Upper lobe of left lung (tissue), 6 donors: ENCODE measurements at regions not wholly inside any gene's neighbourhood (a gene's known extent, or its start where the extent isn't known, plus 50 kb on each side); places are given as distances from the start of the nearest gene placed in this dataset.

Source experiments
- ATAC-seq, 2 donors: fragments of 200-7000 bp; cut with Tn5 transposase; one replicate each; pipeline ENCODE4 v1.9.1; 2022; ENCODE audit warnings: mild to moderate bottlenecking in 2 of 2, moderate library complexity in 2 of 2; ENCODE audit not compliant: low FRiP score in 2 of 2
- DNase-seq, 2 donors: peaks; one replicate each; pipeline ENCODE4 v3.0.0-alpha.2; 2019 to 2020
- H3K27ac ChIP-seq, 4 donors: fragments of 200-600 bp; sonication (generic); one replicate each; pipeline ENCODE4 v1.5.1; 2016 to 2019
- H3K27me3 ChIP-seq, 4 donors: fragments of 200-600 bp; sonication (generic); one replicate each; pipeline ENCODE4 v1.5.1; 2017 to 2019
- H3K36me3 ChIP-seq, 4 donors: fragments of 200-600 bp; sonication (generic); one replicate each; pipeline ENCODE4 v1.5.1; 2016 to 2019
- H3K4me1 ChIP-seq, 4 donors: fragments of 200-600 bp; sonication (generic); one replicate each; pipeline ENCODE4 v1.5.1; 2018 to 2019
- H3K4me3 ChIP-seq, 4 donors: fragments of 200-600 bp; sonication (generic); one replicate each; pipeline ENCODE4 v1.5.1; 2017 to 2019; ENCODE audit warnings: mild to moderate bottlenecking in 2 of 4, moderate library complexity in 1 of 4
- H3K9me3 ChIP-seq, 4 donors: fragments of 200-600 bp; sonication (generic); one replicate each; pipeline ENCODE4 v1.5.1; 2018 to 2019
- EP300 ChIP-seq, 4 donors: sonication (generic); formaldehyde crosslinking; IDR thresholded peaks; one replicate each; pipeline ENCODE4 v1.5.1; 2017; ENCODE audit warnings: antibody characterized with exemption in 4 of 4, control low read depth in 2 of 4
- POLR2A ChIP-seq, 4 donors: fragments of 450-650 bp; IDR thresholded peaks; one replicate each; pipeline ENCODE4 v1.5.1; 2016 to 2017; ENCODE audit warnings: antibody characterized with exemption in 4 of 4, mild to moderate bottlenecking in 2 of 4
- POLR2AphosphoS5 ChIP-seq, 2 donors: sonication (generic); formaldehyde crosslinking; IDR thresholded peaks; one replicate each; pipeline ENCODE4 v1.5.1; 2017; ENCODE audit warnings: antibody characterized with exemption in 2 of 2
- WGBS, 2 donors: methylation state at CpG; one replicate each; pipeline ENCODE4 v1.1.5; 2017 to 2018; 5-methylcytosine and 5-hydroxymethylcytosine counted together
- TF ChIP-seq, protein P1 (sequence below), 6 experiments: fragments of 450-650 bp in 4 of 6; fragments of 200-600 bp in 2 of 6; sonication (generic) in 2 of 6; IDR thresholded peaks; one replicate each; pipeline ENCODE4 v1.5.1; 2016 to 2019; ENCODE audit warnings: antibody characterized with exemption in 6 of 6
- donor health status: DM: no; HTN: no; CAD: no; lungs with moderate emphysema.
- donor health status: DM: no; HTN: yes; CAD: no; lungs with severe emphysema.

DNA sequence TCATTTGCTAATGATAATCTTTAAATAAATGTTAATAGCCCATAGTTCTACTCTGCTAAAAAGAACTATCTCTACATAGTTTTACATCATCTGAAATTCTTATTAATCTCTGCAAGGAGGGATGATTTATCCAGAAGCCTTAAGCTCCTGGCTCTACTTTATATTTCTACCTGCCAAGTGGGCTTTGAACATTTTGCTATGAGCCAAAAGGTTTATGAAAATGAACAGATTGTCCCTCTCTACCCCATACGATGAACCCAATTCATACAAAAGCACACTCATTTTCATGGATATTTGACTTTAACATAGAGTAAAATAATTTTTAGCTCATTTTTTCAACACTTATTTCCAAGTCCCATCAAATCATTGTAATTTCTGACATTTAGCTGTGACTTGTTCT lies 611.0 kb downstream of the NSUN3 start:
- WGBS, 2 donors, result 91 to 95% methylated on average over 1 of the region's 1 CpG
- Histone ChIP-seq H3K27ac (no peak overlapping the region), H3K36me3 (no peaks in the 10 kb centered on the region), H3K4me3 (no peak overlapping the region), H3K4me1 (no peaks in the 10 kb centered on the region), H3K27me3 (no peaks in the 10 kb centered on the region), H3K9me3 (peaks cover 0 to 13% (median 0%) of the 10 kb centered on the region in 4 donors)
- TF ChIP-seq, protein P1, sequence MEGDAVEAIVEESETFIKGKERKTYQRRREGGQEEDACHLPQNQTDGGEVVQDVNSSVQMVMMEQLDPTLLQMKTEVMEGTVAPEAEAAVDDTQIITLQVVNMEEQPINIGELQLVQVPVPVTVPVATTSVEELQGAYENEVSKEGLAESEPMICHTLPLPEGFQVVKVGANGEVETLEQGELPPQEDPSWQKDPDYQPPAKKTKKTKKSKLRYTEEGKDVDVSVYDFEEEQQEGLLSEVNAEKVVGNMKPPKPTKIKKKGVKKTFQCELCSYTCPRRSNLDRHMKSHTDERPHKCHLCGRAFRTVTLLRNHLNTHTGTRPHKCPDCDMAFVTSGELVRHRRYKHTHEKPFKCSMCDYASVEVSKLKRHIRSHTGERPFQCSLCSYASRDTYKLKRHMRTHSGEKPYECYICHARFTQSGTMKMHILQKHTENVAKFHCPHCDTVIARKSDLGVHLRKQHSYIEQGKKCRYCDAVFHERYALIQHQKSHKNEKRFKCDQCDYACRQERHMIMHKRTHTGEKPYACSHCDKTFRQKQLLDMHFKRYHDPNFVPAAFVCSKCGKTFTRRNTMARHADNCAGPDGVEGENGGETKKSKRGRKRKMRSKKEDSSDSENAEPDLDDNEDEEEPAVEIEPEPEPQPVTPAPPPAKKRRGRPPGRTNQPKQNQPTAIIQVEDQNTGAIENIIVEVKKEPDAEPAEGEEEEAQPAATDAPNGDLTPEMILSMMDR (IDR thresholded peaks at IDR 0.05), result no peak
- TF ChIP-seq POLR2A (IDR thresholded peaks at IDR 0.05) (no peak), EP300 (IDR thresholded peaks at IDR 0.05) (no peak), POLR2AphosphoS5 (IDR thresholded peaks at IDR 0.05) (no peak)
- DNase-seq (no peak), ATAC-seq (no peak)

DNA sequence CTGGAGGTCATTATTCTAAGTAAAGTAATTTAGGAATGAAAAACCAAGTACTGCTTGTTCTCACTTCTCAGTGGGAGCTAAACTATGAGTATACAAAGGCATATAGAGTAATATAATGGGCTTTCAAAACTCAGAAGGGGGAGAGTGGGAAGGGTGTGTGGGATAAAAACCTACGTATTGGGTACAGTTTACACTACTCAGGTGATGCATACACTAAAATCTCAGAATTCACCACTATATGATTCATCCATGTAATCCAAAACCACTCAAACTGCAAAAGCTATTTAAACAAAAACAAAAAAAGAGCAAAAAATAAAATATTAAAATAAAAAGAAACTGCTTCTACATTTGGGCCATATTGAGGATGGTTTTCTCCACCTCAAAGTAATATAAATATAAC lies 623.3 kb downstream of the NSUN3 start:
- no peak overlapping the region for H3K27ac ChIP-seq
- H3K36me3 ChIP-seq, result no peaks in the 10 kb centered on the region
- no peak overlapping the region for H3K4me3 ChIP-seq
- 63 to 71% methylated on average over 1 of the region's 1 CpG for WGBS, 2 donors
- ATAC-seq (no peak), DNase-seq (no peak)
- peaks cover 0 to 6% (median under 1%) of the 10 kb centered on the region in 4 donors for H3K9me3 ChIP-seq
- no peaks in the 10 kb centered on the region for H3K4me1 ChIP-seq
- TF ChIP-seq POLR2AphosphoS5 (IDR thresholded peaks at IDR 0.05) (no peak), EP300 (IDR thresholded peaks at IDR 0.05) (no peak), POLR2A (IDR thresholded peaks at IDR 0.05) (no peak)
- TF ChIP-seq, protein P1 (IDR thresholded peaks at IDR 0.05), result no peak
- no peaks in the 10 kb centered on the region for H3K27me3 ChIP-seq

- WGBS, 2 donors, result 42 to 44% methylated on average over 5 of the region's 5 CpGs
- ATAC-seq, result no peak
- Histone ChIP-seq H3K27ac (no peak overlapping the region), H3K36me3 (no peaks in the 10 kb centered on the region), H3K4me3 (no peak overlapping the region), H3K27me3 (no peaks in the 10 kb centered on the region), H3K9me3 (no peaks in the 10 kb centered on the region), H3K4me1 (no peaks in the 10 kb centered on the region)
- TF ChIP-seq, protein P1 (IDR thresholded peaks at IDR 0.05), result no peak
- no peak for TF ChIP-seq EP300 (IDR thresholded peaks at IDR 0.05)
- no peak for TF ChIP-seq POLR2AphosphoS5 (IDR thresholded peaks at IDR 0.05)
- no peak for TF ChIP-seq POLR2A (IDR thresholded peaks at IDR 0.05)
- no peak for DNase-seq
Measured at GRCh38 chr3:94693997-94694640, 631.3 kb downstream of the NSUN3 start.

DNA sequence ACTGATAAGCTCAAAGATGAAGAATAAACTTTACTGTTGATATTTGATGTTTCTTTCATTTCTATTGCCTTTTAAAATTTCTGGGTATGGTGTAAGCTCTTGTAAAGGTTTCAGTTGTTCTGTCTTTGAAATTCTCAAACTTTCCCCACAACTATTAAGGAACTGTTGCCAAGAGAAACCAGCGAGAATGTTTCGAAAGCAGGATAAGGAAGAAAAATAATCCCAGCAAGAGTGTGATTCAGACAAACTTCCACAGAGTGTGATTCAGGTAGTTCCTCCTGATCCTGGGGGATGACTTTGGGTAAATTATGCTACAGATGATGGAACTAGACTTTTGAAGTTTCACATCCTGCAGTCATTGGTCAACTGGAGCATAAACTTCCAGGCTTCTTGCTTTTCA lies 632.0 kb downstream of the NSUN3 start:
- no peak for TF ChIP-seq EP300 (IDR thresholded peaks at IDR 0.05)
- TF ChIP-seq POLR2A (IDR thresholded peaks at IDR 0.05), result no peak
- TF ChIP-seq, protein P1 (IDR thresholded peaks at IDR 0.05), result no peak
- no peak for TF ChIP-seq POLR2AphosphoS5 (IDR thresholded peaks at IDR 0.05)
- DNase-seq (no peak), ATAC-seq (no peak)
- no peaks in the 10 kb centered on the region for H3K9me3 ChIP-seq
- no peak overlapping the region for H3K4me3 ChIP-seq
- 65 to 66% methylated on average over 2 of the region's 2 CpGs for WGBS, 2 donors
- no peak overlapping the region for H3K27ac ChIP-seq
- H3K27me3 ChIP-seq, result no peaks in the 10 kb centered on the region
- H3K4me1 ChIP-seq, result no peaks in the 10 kb centered on the region
- H3K36me3 ChIP-seq, result no peaks in the 10 kb centered on the region

GRCh38 chr3:94704467-94704866 lies 641.6 kb downstream of the NSUN3 start:
- 45 to 62% methylated on average over 3 of the region's 3 CpGs for WGBS, 2 donors
- H3K4me1 ChIP-seq, result no peaks in the 10 kb centered on the region
- DNase-seq, result no peak
- no peak overlapping the region for H3K27ac ChIP-seq
- no peaks in the 10 kb centered on the region for H3K36me3 ChIP-seq
- H3K9me3 ChIP-seq, result peaks cover 0 to 5% (median 0%) of the 10 kb centered on the region in 4 donors
- no peaks in the 10 kb centered on the region for H3K27me3 ChIP-seq
- ATAC-seq, result no peak
- no peak for TF ChIP-seq POLR2AphosphoS5 (IDR thresholded peaks at IDR 0.05)
- no peak for TF ChIP-seq POLR2A (IDR thresholded peaks at IDR 0.05)
- no peak for TF ChIP-seq EP300 (IDR thresholded peaks at IDR 0.05)
- TF ChIP-seq, protein P1 (IDR thresholded peaks at IDR 0.05), result no peak
- H3K4me3 ChIP-seq, result no peak overlapping the region
